PC-3 (cell line): ENCODE measurements at regions not wholly inside any gene's neighbourhood (a gene's known extent, or its start where the extent isn't known, plus 50 kb on each side); places are given as distances from the start of the nearest gene placed in this dataset.
"Not testable (repeated sequence)": the region's sequence is repeated elsewhere in the genome, so short reads cannot be mapped to it uniquely, and the experiment has no call there.

Experiments
- ATAC-seq: fragments of 200-7000 bp; cut with Tn5 transposase; 2 replicates; pipeline ENCODE4 v1.9.1; 2020; ENCODE audit warnings: mild to moderate bottlenecking, moderate library complexity
- BruUV-seq: library from RNA; stranded (reverse); fragments of 400-500 nt; replicated peaks from 2 replicates; lab custom pipeline; 2021; lab: Mats Ljungman, UMichigan
- CTCF ChIA-PET: fragments of 300-600 bp; sonication (Branson Sonifier 250); formaldehyde crosslinking; loops from one replicate; lab custom pipeline; 2022; ENCODE audit warnings: antibody characterized with exemption; lab: Charles Lee
- POLR2A ChIA-PET: fragments of 300-600 bp; sonication (Branson Sonifier 250); formaldehyde crosslinking; loops from one replicate; lab custom pipeline; 2022; ENCODE audit warnings: antibody characterized with exemption; ENCODE audit not compliant: unreplicated experiment; lab: Charles Lee
- DNase-seq: peaks from one replicate; pipeline ENCODE4 v3.0.0-alpha.2; 2015
- H2AFZ ChIP-seq: fragments of 300-600 bp; sonication (generic); 2 replicates; pipeline ENCODE4 v1.6.0; 2016; ENCODE audit warnings: antibody characterized with exemption, low read length
- H3F3A ChIP-seq: fragments of 300-600 bp; sonication (generic); one replicate; pipeline ENCODE4 v1.6.0; 2017; ENCODE audit warnings: antibody characterized with exemption, low read length, control low read depth, mild to moderate bottlenecking; ENCODE audit not compliant: unreplicated experiment
- H3K27ac ChIP-seq: fragments of 300-600 bp; sonication (generic); 2 replicates; pipeline ENCODE4 v1.5.1; 2016; ENCODE audit warnings: mild to moderate bottlenecking, low read length
- H3K27me3 ChIP-seq: fragments of 300-600 bp; sonication (generic); 2 replicates; pipeline ENCODE4 v1.6.1; 2016; ENCODE audit warnings: low read length, mixed read lengths
- H3K36me3 ChIP-seq: fragments of 300-600 bp; sonication (generic); 2 replicates; pipeline ENCODE4 v1.6.1; 2016; ENCODE audit warnings: low read depth, mixed run types, low read length, mixed read lengths
- H3K4me1 ChIP-seq: fragments of 300-600 bp; sonication (generic); 2 replicates; pipeline ENCODE4 v1.5.1; 2016; ENCODE audit warnings: low read length; ENCODE audit not compliant: insufficient read depth
- H3K4me2 ChIP-seq: fragments of 300-600 bp; sonication (generic); 2 replicates; pipeline ENCODE4 v1.6.0; 2016; ENCODE audit warnings: low read length
- H3K4me3 ChIP-seq: fragments of 300-600 bp; sonication (generic); 2 replicates; pipeline ENCODE4 v1.5.1; 2016; ENCODE audit warnings: mild to moderate bottlenecking, low read length, mixed read lengths
- H3K79me2 ChIP-seq: fragments of 300-600 bp; sonication (generic); 2 replicates; pipeline ENCODE4 v1.6.1; 2017; ENCODE audit warnings: low read length, mixed read lengths
- H3K9ac ChIP-seq: fragments of 300-600 bp; sonication (generic); 2 replicates; pipeline ENCODE4 v1.6.0; 2016; ENCODE audit warnings: mild to moderate bottlenecking, low read length
- H3K9me2 ChIP-seq: fragments of 300-600 bp; sonication (generic); replicated peaks from 2 replicates; pipeline ENCODE4 v1.6.1; 2016; ENCODE audit warnings: mixed run types, low read length, mixed read lengths
- H3K9me3 ChIP-seq: fragments of 300-600 bp; sonication (generic); 2 replicates; pipeline ENCODE4 v1.6.1; 2016; ENCODE audit warnings: low read length, mixed read lengths
- H4K20me1 ChIP-seq: fragments of 300-600 bp; sonication (generic); 2 replicates; pipeline ENCODE4 v1.6.1; 2016; ENCODE audit warnings: low read length, mixed read lengths
- CTCF ChIP-seq: fragments of 300-600 bp; sonication (generic); conservative IDR thresholded peaks from 2 replicates; pipeline ENCODE4 v1.5.1; 2017; ENCODE audit warnings: antibody characterized with exemption, low read depth, mild to moderate bottlenecking, low read length
- EZH2 ChIP-seq: fragments of 300-600 bp; sonication (generic); IDR thresholded peaks from one replicate; pipeline ENCODE4 v1.6.1; 2017; ENCODE audit warnings: antibody characterized with exemption, mild to moderate bottlenecking, low read length; ENCODE audit not compliant: unreplicated experiment
- EZH2phosphoT487 ChIP-seq: fragments of 300-600 bp; sonication (generic); IDR thresholded peaks from 2 replicates; pipeline ENCODE4 v1.6.1; 2018; ENCODE audit warnings: mild to moderate bottlenecking, antibody characterized with exemption, low read length, borderline replicate concordance
- intact Hi-C: fragments of 100-400 bp; cut with micrococcal nuclease; formaldehyde crosslinking; loops from 2 replicates; pipeline ENCODE4 v1.9.0; 2023

- Histone ChIP-seq H3F3A (no peaks in the 10 kb centered on the region), H3K27me3 (no peaks in the 10 kb centered on the region), H3K4me3 (no peak overlapping the region), H2AFZ (no peak overlapping the region), H3K9me2 (no peaks in the 10 kb centered on the region), H3K9me3 (no peaks in the 10 kb centered on the region), H3K79me2 (no peaks in the 10 kb centered on the region), H3K4me1 (peaks cover 22% of the 10 kb centered on the region), H3K36me3 (no peaks in the 10 kb centered on the region), H3K4me2 (no peak overlapping the region), H4K20me1 (no peaks in the 10 kb centered on the region), H3K27ac (no peak overlapping the region), H3K9ac (no peak overlapping the region)
- DNase-seq (no peak), ATAC-seq (no peak)
- POLR2A ChIA-PET = no interaction called here
- intact Hi-C loops = no loop called here
- TF ChIP-seq CTCF (no peak), EZH2 (no peak), EZH2phosphoT487 (no peak)
- CTCF ChIA-PET = no interaction called here
- BruUV-seq = no TSS peak
Measured at GRCh38 chr10:30704026-30704600, 74.6 kb upstream of the LYZL2 start.

GRCh38 chr10:30703446-30703845, 73.9 kb upstream of the LYZL2 start:
- H3K9me2 ChIP-seq, DNase-seq, H3K9me3 ChIP-seq, H3K79me2 ChIP-seq, intact Hi-C loops, POLR2A ChIA-PET, H3F3A ChIP-seq, H3K9ac ChIP-seq, H4K20me1 ChIP-seq, ATAC-seq, H3K4me2 ChIP-seq, H3K27ac ChIP-seq, H3K36me3 ChIP-seq, BruUV-seq, CTCF ChIA-PET, H2AFZ ChIP-seq, H3K4me3 ChIP-seq, H3K27me3 ChIP-seq: not testable (repeated sequence)
- H3K4me1 ChIP-seq = peaks cover 25% of the 10 kb centered on the region

GRCh38 chr10:30702860-30703259, 73.3 kb upstream of the LYZL2 start:
- no peak overlapping the region for H3K4me2 ChIP-seq
- peaks cover 25% of the 10 kb centered on the region for H3K4me1 ChIP-seq
- H3K27me3 ChIP-seq = no peaks in the 10 kb centered on the region
- H4K20me1 ChIP-seq = no peaks in the 10 kb centered on the region
- no peak for TF ChIP-seq EZH2phosphoT487
- no peak for TF ChIP-seq EZH2
- no peak for TF ChIP-seq CTCF
- ChIA-PET CTCF (no interaction called here), POLR2A (interaction anchor here (0.7 kb wide), 1 partner anchor 55 kb away, joined by 3 read pairs; no protein-coding TSS in a partner anchor)
- no peak overlapping the region; the same call in 1 of the 2 replicates for H3K9ac ChIP-seq
- H3K36me3 ChIP-seq = no peaks in the 10 kb centered on the region
- H3K79me2 ChIP-seq = no peaks in the 10 kb centered on the region
- ATAC-seq (no peak), DNase-seq (no peak)
- no peaks in the 10 kb centered on the region for H3K9me2 ChIP-seq
- H3K4me3 ChIP-seq = no peak overlapping the region
- H3K9me3 ChIP-seq = no peaks in the 10 kb centered on the region
- H3F3A ChIP-seq = no peaks in the 10 kb centered on the region
- no peak overlapping the region for H2AFZ ChIP-seq
- peak overlapping the region; percentile 98; the same call in 1 of the 2 replicates for H3K27ac ChIP-seq
- intact Hi-C loops = no loop called here
- BruUV-seq = no TSS peak
